Panc1 (cell line): ENCODE measurements at regions not wholly inside any gene's neighbourhood (a gene's known extent, or its start where the extent isn't known, plus 50 kb on each side); places are given as distances from the start of the nearest gene placed in this dataset.

ENCODE experiments used
- ATAC-seq: fragments of 200-7000 bp; cut with Tn5 transposase; 2 replicates; pipeline ENCODE4 v1.9.1; 2020; ENCODE audit warnings: mild to moderate bottlenecking, moderate library complexity
- BruUV-seq: library from RNA; stranded (reverse); fragments of 400-500 nt; replicated peaks from 2 replicates; lab custom pipeline; 2021; lab: Mats Ljungman, UMichigan
- CTCF ChIA-PET: fragments of 300-600 bp; sonication (Branson Sonifier 250); formaldehyde crosslinking; loops from one replicate; lab custom pipeline; 2022; ENCODE audit warnings: antibody characterized with exemption; lab: Charles Lee
- POLR2A ChIA-PET: fragments of 300-600 bp; sonication (Branson Sonifier 250); formaldehyde crosslinking; loops from one replicate; lab custom pipeline; 2022; ENCODE audit warnings: antibody characterized with exemption; lab: Charles Lee
- DNase-seq: peaks from one replicate; pipeline ENCODE4 v3.0.0-alpha.2; 2010; ENCODE audit warnings: low read depth, low spot score
- H3K27ac ChIP-seq: 2 replicates; pipeline ENCODE4 v1.5.1; 2011; ENCODE audit warnings: mild to moderate bottlenecking, low read length, inconsistent platforms
- H3K27me3 ChIP-seq: fragments of 200-500 bp; sonication (Bioruptor generic); 2 replicates; pipeline ENCODE4 v1.6.0; 2014; ENCODE audit warnings: low read length, inconsistent platforms; ENCODE audit not compliant: control insufficient read depth, insufficient read depth
- H3K36me3 ChIP-seq: fragments of 200-500 bp; sonication (Bioruptor generic); 2 replicates; pipeline ENCODE4 v1.5.1; 2014; ENCODE audit warnings: inconsistent platforms, mild to moderate bottlenecking, low read length, moderate library complexity; ENCODE audit not compliant: control insufficient read depth, insufficient read depth
- H3K4me1 ChIP-seq: 2 replicates; pipeline ENCODE4 v1.5.1; 2011; ENCODE audit warnings: inconsistent platforms, mild to moderate bottlenecking, low read length, moderate library complexity; ENCODE audit not compliant: control insufficient read depth, insufficient read depth
- H3K4me3 ChIP-seq, 2 experiments: 2 replicates each; pipeline ENCODE4 v1.5.1; 2011 to 2012; ENCODE audit warnings: low read depth in 2 of 2, low read length in 2 of 2, mild to moderate bottlenecking in 2 of 2, inconsistent platforms in 1 of 2, moderate library complexity in 1 of 2
- H3K9me3 ChIP-seq: fragments of 200-500 bp; sonication (Bioruptor generic); 2 replicates; pipeline ENCODE4 v1.5.1; 2014; ENCODE audit warnings: low read depth, mild to moderate bottlenecking, inconsistent platforms, low read length, moderate library complexity; ENCODE audit not compliant: control insufficient read depth, insufficient read depth
- CTCF ChIP-seq: fragments of 450-650 bp; IDR thresholded peaks from 2 replicates; pipeline ENCODE4 v1.5.1; 2017; ENCODE audit warnings: mild to moderate bottlenecking
- POLR2AphosphoS5 ChIP-seq: IDR thresholded peaks from 2 replicates; pipeline ENCODE4 v1.6.1; 2012; ENCODE audit warnings: mild to moderate bottlenecking, low read depth, low read length, moderate library complexity
- SIN3A ChIP-seq: IDR thresholded peaks from 2 replicates; pipeline ENCODE4 v1.6.1; 2012; ENCODE audit warnings: low read depth, mild to moderate bottlenecking, low read length, moderate library complexity, borderline replicate concordance; ENCODE audit not compliant: insufficient read depth
- TCF7L2 ChIP-seq: IDR thresholded peaks from 2 replicates; pipeline ENCODE4 v1.6.1; 2011; ENCODE audit warnings: mild to moderate bottlenecking, low read depth, low read length, inconsistent platforms
- in situ Hi-C: cut with HindIII; loops from 2 replicates; pipeline ENCODE4 v1.10.0; 2016; ENCODE audit warnings: low sequenced_read_pairs, low pct_unique_long_range_greater_than_20kb
- intact Hi-C: fragments of 100-400 bp; cut with micrococcal nuclease; formaldehyde crosslinking; loops from one replicate; pipeline ENCODE4 v1.10.0; 2022; ENCODE audit not compliant: unreplicated experiment
- TF ChIP-seq, protein P1 (sequence below), 2 experiments: IDR thresholded peaks; 2 replicates each; pipeline ENCODE4 v1.6.1; 2011 to 2012; ENCODE audit warnings: low read depth in 2 of 2, control low read depth in 1 of 2, low read length in 1 of 2, mild to moderate bottlenecking in 1 of 2, moderate library complexity in 1 of 2; ENCODE audit not compliant: insufficient read depth in 1 of 2

DNA sequence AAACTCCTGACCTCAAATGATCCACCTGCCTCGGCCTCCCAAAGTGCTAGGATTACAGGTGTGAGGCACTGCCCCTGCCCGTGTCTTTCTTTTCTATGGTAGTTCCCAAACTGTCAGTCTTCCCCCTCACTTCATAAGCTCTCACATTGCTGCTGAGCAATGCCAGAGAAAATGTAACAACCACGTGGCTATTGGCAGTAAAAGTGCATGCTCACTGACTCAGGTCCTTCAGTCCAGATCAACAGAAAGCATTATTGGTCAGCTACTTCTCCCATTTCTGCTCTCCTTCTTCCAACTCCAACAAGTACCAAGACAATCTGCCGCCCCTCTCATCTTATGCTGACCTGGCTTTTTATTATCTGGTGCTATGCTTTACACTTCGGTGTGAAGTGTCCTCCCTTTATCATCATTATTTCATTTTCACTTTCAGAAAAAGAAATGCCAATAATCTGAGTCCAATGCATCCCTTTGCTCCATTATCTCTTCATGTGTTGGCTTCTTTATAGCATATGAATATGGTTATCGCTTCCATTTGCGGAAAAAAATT is 133.8 kb upstream of the UGT8 start:
- no peaks in the 10 kb centered on the region for H3K9me3 ChIP-seq
- no peak for ATAC-seq
- intact Hi-C loops (no loop called here), in situ Hi-C loops (no loop called here)
- CTCF ChIA-PET = no interaction called here
- POLR2A ChIA-PET = no interaction called here
- BruUV-seq = no TSS peak
- H3K27ac ChIP-seq = no peak overlapping the region
- no peaks in the 10 kb centered on the region for H3K4me1 ChIP-seq
- no peaks in the 10 kb centered on the region for H3K36me3 ChIP-seq
- TF ChIP-seq POLR2AphosphoS5 = no peak
- TF ChIP-seq TCF7L2 = no peak
- TF ChIP-seq SIN3A = no peak
- TF ChIP-seq CTCF = no peak
- TF ChIP-seq, protein P1, sequence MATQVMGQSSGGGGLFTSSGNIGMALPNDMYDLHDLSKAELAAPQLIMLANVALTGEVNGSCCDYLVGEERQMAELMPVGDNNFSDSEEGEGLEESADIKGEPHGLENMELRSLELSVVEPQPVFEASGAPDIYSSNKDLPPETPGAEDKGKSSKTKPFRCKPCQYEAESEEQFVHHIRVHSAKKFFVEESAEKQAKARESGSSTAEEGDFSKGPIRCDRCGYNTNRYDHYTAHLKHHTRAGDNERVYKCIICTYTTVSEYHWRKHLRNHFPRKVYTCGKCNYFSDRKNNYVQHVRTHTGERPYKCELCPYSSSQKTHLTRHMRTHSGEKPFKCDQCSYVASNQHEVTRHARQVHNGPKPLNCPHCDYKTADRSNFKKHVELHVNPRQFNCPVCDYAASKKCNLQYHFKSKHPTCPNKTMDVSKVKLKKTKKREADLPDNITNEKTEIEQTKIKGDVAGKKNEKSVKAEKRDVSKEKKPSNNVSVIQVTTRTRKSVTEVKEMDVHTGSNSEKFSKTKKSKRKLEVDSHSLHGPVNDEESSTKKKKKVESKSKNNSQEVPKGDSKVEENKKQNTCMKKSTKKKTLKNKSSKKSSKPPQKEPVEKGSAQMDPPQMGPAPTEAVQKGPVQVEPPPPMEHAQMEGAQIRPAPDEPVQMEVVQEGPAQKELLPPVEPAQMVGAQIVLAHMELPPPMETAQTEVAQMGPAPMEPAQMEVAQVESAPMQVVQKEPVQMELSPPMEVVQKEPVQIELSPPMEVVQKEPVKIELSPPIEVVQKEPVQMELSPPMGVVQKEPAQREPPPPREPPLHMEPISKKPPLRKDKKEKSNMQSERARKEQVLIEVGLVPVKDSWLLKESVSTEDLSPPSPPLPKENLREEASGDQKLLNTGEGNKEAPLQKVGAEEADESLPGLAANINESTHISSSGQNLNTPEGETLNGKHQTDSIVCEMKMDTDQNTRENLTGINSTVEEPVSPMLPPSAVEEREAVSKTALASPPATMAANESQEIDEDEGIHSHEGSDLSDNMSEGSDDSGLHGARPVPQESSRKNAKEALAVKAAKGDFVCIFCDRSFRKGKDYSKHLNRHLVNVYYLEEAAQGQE (IDR thresholded peaks at IDR 0.05; ENCODE audit: insufficient read depth in 1 of 2, low read depth in 2 of 2, low read length in 1 of 2) = no peak
- no peaks in the 10 kb centered on the region for H3K27me3 ChIP-seq
- H3K4me3 ChIP-seq = no peak overlapping the region
- DNase-seq = no peak

- intact Hi-C loops = no loop called here
- CTCF ChIA-PET = no interaction called here
- Histone ChIP-seq H3K9me3 (no peaks in the 10 kb centered on the region), H3K36me3 (no peaks in the 10 kb centered on the region), H3K27ac (no peak overlapping the region), H3K27me3 (no peaks in the 10 kb centered on the region), H3K4me3 (no peak overlapping the region), H3K4me1 (no peaks in the 10 kb centered on the region)
- no peak for ATAC-seq
- POLR2A ChIA-PET = no interaction called here
- TF ChIP-seq, protein P1 (IDR thresholded peaks at IDR 0.05; ENCODE audit: insufficient read depth in 1 of 2, low read depth in 2 of 2, low read length in 1 of 2) = no peak
- TF ChIP-seq CTCF = no peak
- no peak for TF ChIP-seq POLR2AphosphoS5
- TF ChIP-seq TCF7L2 = no peak
- TF ChIP-seq SIN3A = no peak
- DNase-seq = no peak
- no TSS peak for BruUV-seq
- in situ Hi-C loops = no loop called here
Observed at GRCh38 chr4:114465766-114466165, 132.8 kb upstream of the UGT8 start.
